Esophagus squamous epithelium (tissue), 5 donors: ENCODE measurements at regions not wholly inside any gene's neighbourhood (a gene's known extent, or its start where the extent isn't known, plus 50 kb on each side); places are given as distances from the start of the nearest gene placed in this dataset.

ENCODE experiments used
- DNase-seq: peaks from one replicate; lab custom pipeline; 2025; lab: John Stamatoyannopoulos, UW
- H3K27ac ChIP-seq, 4 donors: fragments of 200-600 bp; sonication (generic); one replicate each; pipeline ENCODE4 v1.5.1; 2016 to 2019; ENCODE audit warnings: mild to moderate bottlenecking in 1 of 4
- H3K27me3 ChIP-seq, 4 donors: fragments of 200-600 bp; sonication (generic); 1 replicate in 3 of 4; 2 replicates in 1 of 4; pipeline versions ENCODE4 v1.5.1 to v1.6.0; 2017 to 2021; ENCODE audit warnings: antibody characterized with exemption in 1 of 4
- H3K36me3 ChIP-seq, 3 donors: fragments of 200-600 bp; sonication (generic); one replicate each; pipeline ENCODE4 v1.5.1; 2016 to 2019
- H3K4me1 ChIP-seq, 3 donors: fragments of 200-600 bp; sonication (generic); one replicate each; pipeline ENCODE4 v1.5.1; 2017 to 2019
- H3K4me3 ChIP-seq, 4 donors: fragments of 200-600 bp; sonication (generic); 1 replicate in 3 of 4; 2 replicates in 1 of 4; pipeline ENCODE4 v1.5.1; 2016 to 2019; ENCODE audit warnings: mild to moderate bottlenecking in 2 of 4, moderate library complexity in 1 of 4
- H3K9me3 ChIP-seq, 3 donors: fragments of 200-600 bp; sonication (generic); one replicate each; pipeline ENCODE4 v1.5.1; 2016 to 2019
- CTCF ChIP-seq, 6 experiments: fragments of 450-650 bp in 4 of 6; fragments of 200-600 bp in 2 of 6; sonication (generic) in 2 of 6; IDR thresholded peaks; one replicate each; pipeline ENCODE4 v1.5.1; 2016 to 2019; ENCODE audit warnings: antibody characterized with exemption in 6 of 6, mild to moderate bottlenecking in 4 of 6, moderate library complexity in 4 of 6
- POLR2A ChIP-seq, 4 donors: fragments of 450-650 bp; IDR thresholded peaks; one replicate each; pipeline ENCODE4 v1.6.1; 2017; ENCODE audit warnings: antibody characterized with exemption in 4 of 4, mild to moderate bottlenecking in 4 of 4, moderate library complexity in 3 of 4
- WGBS, 2 donors: methylation state at CpG; one replicate each; pipeline ENCODE4 v1.1.5; 2018; 5-methylcytosine and 5-hydroxymethylcytosine counted together
- intact Hi-C: fragments of 100-400 bp; cut with DNase I; formaldehyde crosslinking; loops from one replicate; pipeline ENCODE4 v1.15.0; 2022
- donor health status: DM: yes; HTN: yes; CAD: no.

DNA sequence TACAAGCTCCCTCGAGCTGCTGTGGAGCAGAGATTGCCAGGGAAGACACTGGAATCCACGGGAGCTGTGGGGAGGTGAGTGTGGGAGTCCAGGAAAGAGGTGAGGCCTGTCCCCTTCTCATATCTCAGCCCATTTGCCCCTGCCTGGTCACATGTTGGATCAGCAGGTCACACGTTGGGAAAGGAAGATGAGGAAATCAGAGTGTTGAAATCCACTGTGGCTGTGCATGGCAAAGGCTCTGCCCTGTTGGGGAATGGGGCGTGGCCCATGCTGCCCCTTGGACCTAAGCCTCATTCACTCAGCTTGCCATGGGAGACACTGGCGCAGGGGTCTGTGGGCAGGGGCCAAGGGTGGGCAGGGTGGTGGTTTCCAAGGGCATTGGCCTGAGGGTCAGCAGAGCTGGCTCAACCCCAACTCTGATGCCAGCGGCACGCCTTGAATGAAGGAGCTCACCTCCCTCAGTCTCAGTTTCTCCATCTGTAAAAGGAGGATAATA lies 85.4 kb upstream of the CPEB4 start:
- intact Hi-C loops: no loop called here
- TF ChIP-seq POLR2A (IDR thresholded peaks at IDR 0.05) (no peak), CTCF (IDR thresholded peaks at IDR 0.05) (no peak)
- Histone ChIP-seq H3K9me3 (peaks cover 0 to 3% (median 0%) of the 10 kb centered on the region in 3 donors), H3K36me3 (no peaks in the 10 kb centered on the region), H3K4me3 (no peak overlapping the region), H3K27me3 (no peaks in the 10 kb centered on the region), H3K4me1 (peaks cover 0 to 6% (median 3%) of the 10 kb centered on the region in 3 donors), H3K27ac (no peak overlapping the region)
- 52 to 65% methylated on average over 6 of the region's 7 CpGs for WGBS, 2 donors
- DNase-seq: no peak

- DNase-seq: no peak
- Histone ChIP-seq H3K36me3 (no peaks in the 10 kb centered on the region), H3K27me3 (no peaks in the 10 kb centered on the region), H3K4me1 (peaks cover 0 to 6% (median 3%) of the 10 kb centered on the region in 3 donors), H3K9me3 (peaks cover 0 to 3% (median 0%) of the 10 kb centered on the region in 3 donors), H3K27ac (no peak overlapping the region), H3K4me3 (no peak overlapping the region)
- TF ChIP-seq CTCF (IDR thresholded peaks at IDR 0.05): no peak
- TF ChIP-seq POLR2A (IDR thresholded peaks at IDR 0.05): no peak
- 76 to 87% methylated on average over 7 of the region's 7 CpGs for WGBS, 2 donors
- intact Hi-C loops: no loop called here
These were observed 83.6 kb upstream of the CPEB4 start for GRCh38 chr5:173804579-173804978.

DNA sequence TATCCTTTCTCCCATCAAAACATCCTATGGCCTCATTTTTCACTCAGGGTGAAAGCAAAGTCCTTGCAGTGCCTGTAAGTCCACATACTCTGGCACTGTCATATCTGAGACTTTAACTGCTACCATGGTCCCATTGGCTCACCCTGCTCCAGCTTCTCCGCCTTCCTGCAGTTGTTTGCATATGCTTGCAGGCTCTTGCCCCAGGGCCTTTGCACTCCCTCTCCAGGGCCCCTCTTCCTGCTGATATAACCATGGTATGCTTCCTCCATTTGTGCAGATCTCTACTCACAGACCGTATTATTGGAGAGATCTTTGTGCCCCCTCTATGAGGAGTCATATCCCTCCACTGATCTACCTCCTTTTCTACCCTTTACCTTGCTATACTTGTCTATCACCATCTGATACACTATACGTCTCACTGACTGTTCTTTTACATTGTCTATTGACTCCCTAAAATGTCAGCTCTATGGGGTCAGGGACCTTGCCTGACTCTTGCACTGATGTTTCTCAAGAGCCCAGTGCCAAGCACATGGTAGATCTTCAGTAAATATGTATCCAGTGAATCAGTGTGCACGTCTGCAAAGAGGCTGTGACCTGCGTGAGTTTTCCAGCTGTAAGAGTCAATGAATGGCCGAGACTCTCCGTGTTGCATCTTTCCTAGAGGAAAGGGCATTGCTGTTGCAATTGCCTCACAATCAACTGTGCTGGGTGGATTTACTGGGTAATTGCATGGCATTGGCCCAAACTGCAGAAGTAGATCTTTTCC lies 81.7 kb upstream of the CPEB4 start:
- WGBS, 2 donors: 81 to 85% methylated on average over 7 of the region's 7 CpGs
- Histone ChIP-seq H3K36me3 (no peaks in the 10 kb centered on the region), H3K4me1 (peaks cover 0 to 6% (median 3%) of the 10 kb centered on the region in 3 donors), H3K27me3 (no peaks in the 10 kb centered on the region), H3K4me3 (no peak overlapping the region), H3K27ac (no peak overlapping the region), H3K9me3 (peaks cover 0 to 3% (median 0%) of the 10 kb centered on the region in 3 donors)
- no peak for DNase-seq
- intact Hi-C loops: no loop called here
- TF ChIP-seq POLR2A (IDR thresholded peaks at IDR 0.05) (no peak), CTCF (IDR thresholded peaks at IDR 0.05) (no peak)

DNA sequence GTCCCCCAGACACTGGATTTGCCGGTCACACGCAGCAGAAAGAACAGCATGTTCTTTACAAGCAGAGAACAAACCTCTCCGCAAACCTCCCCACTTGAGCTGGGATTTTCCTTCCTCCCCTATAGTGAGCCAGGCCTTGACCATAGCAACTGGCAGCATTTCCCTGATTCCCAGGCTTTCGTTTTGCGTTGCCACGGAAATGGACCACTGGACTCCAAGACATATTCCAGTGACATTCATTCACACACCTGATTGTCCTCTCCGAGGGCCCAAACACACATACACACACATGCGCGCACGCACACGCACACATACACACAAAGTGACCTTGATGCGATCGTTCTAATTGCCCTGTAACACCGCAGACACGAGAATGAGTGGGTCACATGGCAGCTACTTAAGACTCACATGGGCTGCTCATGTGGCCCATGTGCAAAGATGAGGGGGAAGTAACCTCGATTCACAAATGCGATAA lies 80.9 kb upstream of the CPEB4 start:
- WGBS, 2 donors: 92 to 93% methylated on average over 17 of the region's 17 CpGs
- TF ChIP-seq POLR2A (IDR thresholded peaks at IDR 0.05) (no peak), CTCF (IDR thresholded peaks at IDR 0.05) (no peak)
- DNase-seq: no peak
- Histone ChIP-seq H3K4me3 (no peak overlapping the region), H3K4me1 (peaks cover 0 to 6% (median 3%) of the 10 kb centered on the region in 3 donors), H3K9me3 (peaks cover 0 to 3% (median 0%) of the 10 kb centered on the region in 3 donors), H3K36me3 (no peaks in the 10 kb centered on the region), H3K27ac (no peak overlapping the region), H3K27me3 (no peaks in the 10 kb centered on the region)
- intact Hi-C loops: no loop called here

DNA sequence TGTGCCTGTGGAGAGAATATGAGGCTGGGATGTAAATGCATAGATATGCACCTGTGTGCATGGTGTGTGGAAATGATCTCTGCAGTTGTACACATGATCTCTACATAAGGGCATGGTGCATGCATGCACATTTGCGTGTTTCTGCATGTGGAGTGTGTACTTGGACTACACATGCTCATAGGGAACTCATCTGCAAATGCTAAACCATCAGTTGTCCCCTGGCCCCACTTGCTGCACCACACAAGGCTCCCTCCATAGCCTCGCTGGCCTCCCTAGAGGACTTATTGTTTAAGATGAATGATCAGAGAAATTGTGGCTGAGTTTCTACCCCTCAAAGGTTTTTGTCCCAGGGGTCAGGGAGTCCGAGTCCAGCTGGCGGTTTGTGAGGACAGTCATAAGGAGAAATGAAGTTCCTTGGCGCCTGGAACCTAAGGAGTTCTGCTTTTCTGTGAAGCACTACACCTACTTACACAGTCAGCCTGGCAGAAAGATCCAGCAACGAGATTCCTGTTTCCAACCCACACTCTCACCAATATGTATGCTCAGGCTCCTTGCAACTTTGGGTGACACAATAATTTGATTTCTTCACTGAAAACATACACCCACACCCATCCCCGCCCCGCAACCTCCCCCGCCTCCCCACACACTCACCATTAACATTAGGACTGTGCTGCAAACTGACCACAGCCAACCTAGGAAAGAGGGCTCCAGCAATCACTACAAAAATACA lies 79.9 kb upstream of the CPEB4 start:
- 62 to 68% methylated on average over 5 to 6 of the region's 9 CpGs for WGBS, 2 donors
- intact Hi-C loops: no loop called here
- peaks cover 0 to 3% (median 0%) of the 10 kb centered on the region in 3 donors for H3K9me3 ChIP-seq
- no peaks in the 10 kb centered on the region for H3K27me3 ChIP-seq
- no peaks in the 10 kb centered on the region for H3K4me1 ChIP-seq
- TF ChIP-seq POLR2A (IDR thresholded peaks at IDR 0.05) (no peak), CTCF (IDR thresholded peaks at IDR 0.05) (no peak)
- H3K4me3 ChIP-seq: no peak overlapping the region
- peak overlapping the region in 1 of 4 donors; percentile 5 for H3K27ac ChIP-seq
- H3K36me3 ChIP-seq: no peaks in the 10 kb centered on the region
- DNase-seq: no peak
